Astrocyte (in vitro differentiated cells and primary cell): ENCODE measurements at regions not wholly inside any gene's neighbourhood (a gene's known extent, or its start where the extent isn't known, plus 50 kb on each side); places are given as distances from the start of the nearest gene placed in this dataset.

Experiments used
- DNase-seq: peaks from one replicate; pipeline ENCODE4 v3.0.0-alpha.2; 2010; ENCODE audit warnings: low read depth
- FAIRE-seq: peaks from 2 replicates; lab custom pipeline; 2011; peaks lifted over from hg19 to GRCh38; lab: Jason Lieb, UNC
- H2AFZ ChIP-seq: 2 replicates; pipeline ENCODE4 v1.6.0; 2012; ENCODE audit warnings: low read depth, low read length, inconsistent platforms
- H3K27ac ChIP-seq: 2 replicates; pipeline ENCODE4 v1.5.1; 2011; ENCODE audit warnings: low read depth, low read length, inconsistent platforms
- H3K27me3 ChIP-seq: 2 replicates; pipeline ENCODE4 v1.6.0; 2011; ENCODE audit warnings: low read length, inconsistent platforms; ENCODE audit not compliant: insufficient read depth
- H3K36me3 ChIP-seq: 2 replicates; pipeline ENCODE4 v1.5.1; 2011; ENCODE audit warnings: low read length, inconsistent platforms; ENCODE audit not compliant: insufficient read depth
- H3K4me1 ChIP-seq: 2 replicates; pipeline ENCODE4 v1.5.1; 2011; ENCODE audit warnings: low read length, inconsistent platforms; ENCODE audit not compliant: insufficient read depth
- H3K4me2 ChIP-seq: 2 replicates; pipeline ENCODE4 v1.6.0; 2012; ENCODE audit warnings: low read length, inconsistent platforms
- H3K4me3 ChIP-seq: 2 replicates; pipeline ENCODE4 v1.5.1; 2011; ENCODE audit warnings: low read depth, mild to moderate bottlenecking, low read length, inconsistent platforms; ENCODE audit not compliant: insufficient read depth
- H3K79me2 ChIP-seq: 2 replicates; pipeline ENCODE4 v1.6.0; 2012; ENCODE audit warnings: mild to moderate bottlenecking, low read length, inconsistent platforms; ENCODE audit not compliant: insufficient read depth
- H3K9ac ChIP-seq: 2 replicates; pipeline ENCODE4 v1.6.0; 2012; ENCODE audit warnings: mild to moderate bottlenecking, low read length, inconsistent platforms
- H3K9me3 ChIP-seq: 2 replicates; pipeline ENCODE4 v1.5.1; 2012; ENCODE audit warnings: low read depth, mild to moderate bottlenecking, low read length, inconsistent platforms; ENCODE audit not compliant: insufficient read depth
- H4K20me1 ChIP-seq: 2 replicates; pipeline ENCODE4 v1.6.0; 2012; ENCODE audit warnings: low read length, inconsistent platforms; ENCODE audit not compliant: insufficient read depth
- H3K27ac Mint-ChIP-seq: one replicate; pipeline ENCODE4 v1.8.0; 2021; ENCODE audit warnings: mild to moderate bottlenecking, mixed read lengths; ENCODE audit not compliant: unreplicated experiment
- H3K27me3 Mint-ChIP-seq: one replicate; pipeline ENCODE4 v1.8.0; 2021; ENCODE audit warnings: low read depth, mixed read lengths; ENCODE audit not compliant: unreplicated experiment
- H3K36me3 Mint-ChIP-seq: one replicate; pipeline ENCODE4 v1.8.0; 2021; ENCODE audit warnings: low read depth, mixed read lengths; ENCODE audit not compliant: unreplicated experiment
- H3K4me1 Mint-ChIP-seq: one replicate; pipeline ENCODE4 v1.8.0; 2021; ENCODE audit warnings: low read depth, mixed read lengths; ENCODE audit not compliant: unreplicated experiment
- H3K4me3 Mint-ChIP-seq: one replicate; pipeline ENCODE4 v1.8.0; 2021; ENCODE audit warnings: mild to moderate bottlenecking, moderate library complexity, mixed read lengths; ENCODE audit not compliant: unreplicated experiment
- H3K9me3 Mint-ChIP-seq: one replicate; pipeline ENCODE4 v1.8.0; 2021; ENCODE audit warnings: mild to moderate bottlenecking, mixed read lengths; ENCODE audit not compliant: unreplicated experiment
- EZH2 ChIP-seq: IDR thresholded peaks from 2 replicates; pipeline ENCODE4 v1.6.1; 2012; ENCODE audit warnings: mild to moderate bottlenecking, low read length, inconsistent platforms; ENCODE audit not compliant: insufficient read depth
- TF ChIP-seq, protein P1 (sequence below): IDR thresholded peaks from 2 replicates; pipeline ENCODE4 v1.5.1; 2011; ENCODE audit warnings: low read depth, mild to moderate bottlenecking, inconsistent platforms, low read length, moderate library complexity; ENCODE audit not compliant: insufficient read depth

DNA sequence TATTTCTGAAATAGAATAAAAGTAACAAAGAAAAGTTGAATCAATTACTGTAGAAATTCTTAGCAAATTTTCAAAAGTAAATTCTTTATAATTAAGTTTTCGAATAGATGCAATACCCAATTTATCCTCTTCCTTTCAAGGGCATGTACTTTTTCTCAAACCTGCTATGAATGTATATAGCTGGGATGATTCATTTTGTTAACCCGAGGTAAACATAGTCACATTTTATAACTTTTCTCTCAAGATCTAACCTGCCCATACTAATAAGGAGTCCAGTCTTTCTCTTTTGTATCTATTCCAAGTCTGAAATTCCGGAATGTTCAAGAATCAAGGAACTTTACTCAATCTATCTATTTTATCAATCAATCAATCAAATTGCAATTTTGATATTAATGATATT is 1072.9 kb downstream of the REEP3 start:
- Histone ChIP-seq H4K20me1 (no peaks in the 10 kb centered on the region), H3K27ac (no peak overlapping the region), H2AFZ (no peak overlapping the region), H3K9ac (no peak overlapping the region), H3K4me1 (no peaks in the 10 kb centered on the region), H3K36me3 (no peaks in the 10 kb centered on the region), H3K4me3 (no peak overlapping the region), H3K4me2 (no peak overlapping the region), H3K79me2 (no peaks in the 10 kb centered on the region), H3K27me3 (no peaks in the 10 kb centered on the region), H3K9me3 (no peaks in the 10 kb centered on the region)
- no peaks in the 10 kb centered on the region for H3K4me1 Mint-ChIP-seq
- TF ChIP-seq, protein P1, sequence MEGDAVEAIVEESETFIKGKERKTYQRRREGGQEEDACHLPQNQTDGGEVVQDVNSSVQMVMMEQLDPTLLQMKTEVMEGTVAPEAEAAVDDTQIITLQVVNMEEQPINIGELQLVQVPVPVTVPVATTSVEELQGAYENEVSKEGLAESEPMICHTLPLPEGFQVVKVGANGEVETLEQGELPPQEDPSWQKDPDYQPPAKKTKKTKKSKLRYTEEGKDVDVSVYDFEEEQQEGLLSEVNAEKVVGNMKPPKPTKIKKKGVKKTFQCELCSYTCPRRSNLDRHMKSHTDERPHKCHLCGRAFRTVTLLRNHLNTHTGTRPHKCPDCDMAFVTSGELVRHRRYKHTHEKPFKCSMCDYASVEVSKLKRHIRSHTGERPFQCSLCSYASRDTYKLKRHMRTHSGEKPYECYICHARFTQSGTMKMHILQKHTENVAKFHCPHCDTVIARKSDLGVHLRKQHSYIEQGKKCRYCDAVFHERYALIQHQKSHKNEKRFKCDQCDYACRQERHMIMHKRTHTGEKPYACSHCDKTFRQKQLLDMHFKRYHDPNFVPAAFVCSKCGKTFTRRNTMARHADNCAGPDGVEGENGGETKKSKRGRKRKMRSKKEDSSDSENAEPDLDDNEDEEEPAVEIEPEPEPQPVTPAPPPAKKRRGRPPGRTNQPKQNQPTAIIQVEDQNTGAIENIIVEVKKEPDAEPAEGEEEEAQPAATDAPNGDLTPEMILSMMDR, result no peak
- no peak for TF ChIP-seq EZH2
- no peak overlapping the region for H3K4me3 Mint-ChIP-seq
- H3K36me3 Mint-ChIP-seq, result no peaks in the 10 kb centered on the region
- FAIRE-seq, result no peak
- H3K27ac Mint-ChIP-seq, result no peak overlapping the region
- no peaks in the 10 kb centered on the region for H3K27me3 Mint-ChIP-seq
- DNase-seq, result no peak
- H3K9me3 Mint-ChIP-seq, result no peaks in the 10 kb centered on the region

DNA sequence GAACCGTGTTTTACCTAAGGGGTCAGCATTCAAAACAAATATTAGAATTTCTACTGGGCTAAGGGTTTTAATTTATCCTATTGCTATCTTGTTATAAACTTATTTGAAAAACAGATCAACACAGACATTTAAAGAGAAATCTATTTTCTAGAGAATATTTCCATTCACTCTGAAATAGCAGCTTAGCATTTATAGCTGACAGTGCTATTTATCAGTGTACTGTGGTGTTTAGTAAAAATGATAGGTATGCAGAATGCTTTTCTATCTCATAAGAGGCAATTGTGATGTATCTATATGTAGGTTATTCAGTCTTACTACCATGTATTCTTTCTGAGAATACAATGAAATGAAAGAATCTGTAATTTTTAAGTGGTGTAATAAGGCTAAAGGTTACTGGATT is 1077.4 kb downstream of the REEP3 start:
- Mint-ChIP-seq H3K27me3 (no peaks in the 10 kb centered on the region), H3K4me1 (no peaks in the 10 kb centered on the region)

DNA sequence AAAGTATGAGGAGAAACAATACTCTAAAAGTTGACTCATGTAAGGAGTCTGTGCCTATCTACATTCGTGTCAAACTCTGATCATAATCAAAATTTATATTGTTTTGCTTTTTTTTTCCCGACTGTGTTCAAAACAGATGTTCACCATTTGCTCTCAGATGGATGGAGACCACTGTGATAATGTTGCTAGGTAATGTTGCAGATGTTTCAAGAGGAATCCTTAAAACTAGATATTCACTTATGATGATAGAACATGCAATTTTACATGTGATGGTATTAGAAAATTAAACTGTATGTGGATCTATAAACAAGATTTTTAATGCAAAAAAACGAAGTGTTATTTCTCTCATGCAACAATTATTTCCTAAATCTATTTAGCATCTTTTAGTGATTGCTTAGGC is 1080.1 kb downstream of the REEP3 start:
- Mint-ChIP-seq H3K4me1 (no peaks in the 10 kb centered on the region), H3K4me3 (no peak overlapping the region), H3K27me3 (no peaks in the 10 kb centered on the region), H3K9me3 (no peaks in the 10 kb centered on the region), H3K27ac (no peak overlapping the region), H3K36me3 (no peaks in the 10 kb centered on the region)
- H4K20me1 ChIP-seq, result no peaks in the 10 kb centered on the region
- H3K27me3 ChIP-seq, result no peaks in the 10 kb centered on the region
- no peaks in the 10 kb centered on the region for H3K36me3 ChIP-seq
- H3K9me3 ChIP-seq, result no peaks in the 10 kb centered on the region
- TF ChIP-seq, protein P1, result no peak
- TF ChIP-seq EZH2, result no peak
- FAIRE-seq (no peak), DNase-seq (no peak)
- no peak overlapping the region for H3K4me2 ChIP-seq
- H3K27ac ChIP-seq, result no peak overlapping the region
- no peak overlapping the region for H3K4me3 ChIP-seq
- no peaks in the 10 kb centered on the region for H3K4me1 ChIP-seq
- no peak overlapping the region for H2AFZ ChIP-seq
- H3K9ac ChIP-seq, result no peak overlapping the region
- no peaks in the 10 kb centered on the region for H3K79me2 ChIP-seq

More for the DNA sequence above, 1077.4 kb downstream of the REEP3 start:
- H3K27ac Mint-ChIP-seq, result no peak overlapping the region
- Histone ChIP-seq H3K27me3 (no peaks in the 10 kb centered on the region), H2AFZ (no peak overlapping the region), H3K9me3 (no peaks in the 10 kb centered on the region), H3K4me2 (no peak overlapping the region), H3K79me2 (no peaks in the 10 kb centered on the region), H3K4me3 (no peak overlapping the region), H3K4me1 (no peaks in the 10 kb centered on the region), H4K20me1 (no peaks in the 10 kb centered on the region), H3K27ac (no peak overlapping the region), H3K36me3 (no peaks in the 10 kb centered on the region), H3K9ac (no peak overlapping the region)
- no peak for DNase-seq
- FAIRE-seq, result no peak
- no peaks in the 10 kb centered on the region for H3K9me3 Mint-ChIP-seq
- TF ChIP-seq, protein P1, result no peak
- TF ChIP-seq EZH2, result no peak
- no peaks in the 10 kb centered on the region for H3K36me3 Mint-ChIP-seq
- no peak overlapping the region for H3K4me3 Mint-ChIP-seq
